NCI-H2107 (cell line): ENCODE measurements at regions not wholly inside any gene's neighbourhood (a gene's known extent, or its start where the extent isn't known, plus 50 kb on each side); places are given as distances from the start of the nearest gene placed in this dataset.
"Not testable (repeated sequence)": the region's sequence is repeated elsewhere in the genome, so short reads cannot be mapped to it uniquely, and the experiment has no call there.

Source experiments
- DNase-seq: peaks from one replicate; lab custom pipeline; 2025; lab: John Stamatoyannopoulos, UW

DNA sequence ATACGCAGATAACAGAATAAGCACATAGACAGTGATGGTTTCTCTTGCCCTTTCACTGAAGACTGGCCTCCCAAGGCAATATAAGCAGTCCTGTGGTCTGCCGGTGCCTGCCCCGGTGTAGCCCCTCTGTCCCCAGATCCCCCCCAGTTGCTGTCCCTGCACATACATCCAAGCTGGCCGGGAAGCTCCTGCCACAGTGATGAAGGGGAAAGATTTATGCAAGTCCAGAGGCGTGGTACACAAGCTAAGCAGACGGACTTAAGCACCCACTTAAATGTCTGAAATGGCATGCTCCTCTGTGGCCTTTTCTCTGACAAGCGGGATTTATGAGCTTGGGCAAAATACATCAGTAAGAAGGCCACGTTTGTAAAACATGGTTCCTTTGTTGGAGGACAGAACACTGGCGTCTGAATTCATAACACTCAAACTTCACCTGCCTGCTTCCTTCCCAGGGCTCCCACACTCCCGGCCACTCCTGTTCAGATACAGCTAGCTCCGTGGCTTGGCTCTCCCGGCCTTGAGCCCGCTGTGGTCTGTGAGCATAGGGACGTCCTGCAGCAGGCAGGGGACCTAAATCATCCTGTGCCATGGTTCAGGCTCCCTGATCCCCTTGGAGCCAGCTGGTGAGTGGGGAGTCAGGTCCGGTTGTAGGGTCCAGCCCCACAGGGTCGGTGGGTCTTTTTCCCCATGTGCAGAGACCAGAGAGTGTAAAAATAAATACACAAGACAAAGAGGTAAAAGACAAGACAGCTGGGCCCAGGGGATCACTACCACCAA is 61.7 kb upstream of the PPP2R2D start:
- no peak for DNase-seq

DNA sequence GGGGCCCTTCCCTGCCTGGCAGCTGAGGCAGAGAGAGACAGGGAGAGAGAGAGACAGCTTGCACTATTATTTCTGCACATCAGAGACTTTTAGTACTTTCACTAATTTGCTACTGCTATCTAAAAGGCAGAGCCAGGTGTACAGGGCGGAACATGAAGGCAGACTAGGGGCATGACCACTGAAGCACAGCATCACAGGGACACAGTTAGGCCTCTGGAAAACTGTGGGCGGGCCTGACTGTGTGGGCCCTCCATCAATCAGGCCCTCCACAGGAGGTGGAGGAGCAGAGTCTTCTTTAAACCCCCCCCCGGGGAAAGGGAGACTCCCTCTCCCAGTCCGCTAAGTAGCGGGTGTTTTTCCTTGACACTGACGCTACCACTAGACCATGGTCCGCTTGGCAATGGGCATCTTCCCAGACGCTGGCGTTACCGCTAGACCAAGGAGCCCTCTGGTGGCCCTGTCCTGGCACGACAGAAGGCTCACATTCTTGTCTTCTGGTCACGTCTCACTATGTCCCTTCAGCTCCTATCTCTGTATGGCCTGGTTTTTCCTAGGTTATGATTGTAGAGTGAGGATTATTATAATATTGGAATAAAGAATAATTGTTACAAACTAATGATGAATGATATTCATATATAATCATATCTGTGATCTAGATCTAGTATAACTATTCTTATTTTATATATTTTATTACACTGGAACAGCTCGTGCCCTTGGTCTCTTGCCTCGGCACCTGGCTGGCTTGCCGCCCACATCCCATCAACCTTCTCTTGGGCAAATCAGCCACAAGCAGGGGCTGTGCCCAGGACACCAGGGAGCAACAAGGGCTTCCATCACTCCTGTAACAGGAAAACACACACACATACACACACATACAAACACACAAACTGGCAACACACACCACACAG is 60.7 kb upstream of the PPP2R2D start:
- not testable (repeated sequence) for DNase-seq

- no peak for DNase-seq
These were observed 60.1 kb upstream of the PPP2R2D start for GRCh38 chr10:131840788-131841118.

GRCh38 chr10:131841131-131841660 is 59.6 kb upstream of the PPP2R2D start:
- no peak for DNase-seq

DNA sequence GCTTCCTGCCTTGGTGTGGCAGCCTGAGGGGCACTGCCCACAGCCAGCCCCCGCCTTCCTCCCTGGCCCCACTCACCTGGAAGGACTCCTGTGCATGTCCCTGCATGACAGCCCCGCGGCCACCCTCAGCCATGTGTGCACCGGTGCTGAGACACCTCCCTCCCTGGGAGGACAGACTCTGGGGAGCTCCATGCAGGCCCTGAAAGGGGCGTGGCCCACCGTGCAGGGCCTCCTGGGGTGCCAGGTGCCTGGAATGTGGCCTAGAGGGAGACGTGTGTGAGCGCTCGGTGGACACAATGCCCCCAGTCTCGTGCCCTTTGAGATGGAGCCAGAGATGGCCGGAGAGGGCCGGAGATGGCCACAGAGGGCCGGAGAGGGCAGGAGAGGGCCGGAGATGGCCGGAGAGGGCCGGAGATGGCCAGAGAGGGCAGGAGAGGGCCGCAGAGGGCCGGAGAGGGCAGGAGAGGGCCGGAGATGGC is 59.1 kb upstream of the PPP2R2D start:
- no peak for DNase-seq

DNA sequence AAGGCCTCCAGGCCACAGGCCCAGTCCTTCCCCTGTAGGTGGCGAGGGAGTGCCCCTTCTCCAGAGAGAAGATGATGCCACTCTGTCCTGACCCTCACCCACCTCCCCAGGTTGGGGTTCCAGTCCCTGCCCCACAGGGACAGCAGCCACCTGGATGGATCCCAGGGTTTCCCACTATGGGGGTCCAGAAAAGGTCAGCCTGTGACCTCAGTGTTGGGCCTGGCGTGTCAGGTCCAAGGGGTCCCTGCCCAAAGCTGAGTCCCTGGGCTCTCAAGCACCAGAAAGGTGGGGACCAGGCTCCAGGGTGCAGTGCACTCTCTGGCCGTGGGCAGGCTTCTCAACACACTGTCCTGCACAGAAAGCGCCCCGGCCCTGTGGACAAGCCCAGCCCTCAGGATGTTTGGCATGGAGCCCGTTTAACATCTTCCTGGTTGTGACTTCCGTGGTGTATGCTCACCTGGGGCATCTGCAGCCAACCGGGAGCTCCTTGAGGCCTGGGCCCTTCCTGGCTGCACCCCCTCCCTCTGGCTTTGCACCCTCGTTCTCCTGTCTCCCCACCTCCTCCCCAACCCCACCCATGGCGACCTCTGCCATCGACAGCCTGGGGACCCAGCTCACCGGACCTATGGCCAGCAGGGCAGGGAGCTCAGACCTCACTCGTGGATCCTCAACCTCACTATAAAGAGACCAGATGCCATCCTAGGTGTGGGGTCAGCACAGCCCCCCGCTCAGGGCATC is 58.3 kb upstream of the PPP2R2D start:
- no peak for DNase-seq

- no peak for DNase-seq
These were observed 57.7 kb upstream of the PPP2R2D start for GRCh38 chr10:131843089-131843595.

DNA sequence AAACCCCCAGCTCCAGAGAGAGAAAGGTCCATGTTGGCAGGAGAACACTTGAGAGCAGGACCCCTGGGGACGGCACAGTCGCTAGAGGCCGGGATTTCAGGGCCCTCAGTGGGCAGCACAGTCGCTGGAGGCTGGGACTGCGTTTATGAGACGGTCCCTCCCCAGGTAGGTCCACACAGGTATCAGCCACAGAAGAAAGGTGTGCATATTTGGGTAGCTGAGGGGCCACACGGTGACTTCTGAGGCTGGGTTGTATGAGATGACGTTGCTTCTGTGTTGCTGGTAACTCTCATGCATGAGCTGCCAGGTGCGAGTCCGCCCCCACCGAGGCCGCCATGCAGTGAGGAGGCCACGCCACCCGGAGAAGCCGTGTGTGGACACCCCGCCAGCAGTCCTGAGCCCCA is 56.9 kb upstream of the PPP2R2D start:
- DNase-seq: no peak

- no peak for DNase-seq
These were observed 56.2 kb upstream of the PPP2R2D start for GRCh38 chr10:131844529-131845084.

DNA sequence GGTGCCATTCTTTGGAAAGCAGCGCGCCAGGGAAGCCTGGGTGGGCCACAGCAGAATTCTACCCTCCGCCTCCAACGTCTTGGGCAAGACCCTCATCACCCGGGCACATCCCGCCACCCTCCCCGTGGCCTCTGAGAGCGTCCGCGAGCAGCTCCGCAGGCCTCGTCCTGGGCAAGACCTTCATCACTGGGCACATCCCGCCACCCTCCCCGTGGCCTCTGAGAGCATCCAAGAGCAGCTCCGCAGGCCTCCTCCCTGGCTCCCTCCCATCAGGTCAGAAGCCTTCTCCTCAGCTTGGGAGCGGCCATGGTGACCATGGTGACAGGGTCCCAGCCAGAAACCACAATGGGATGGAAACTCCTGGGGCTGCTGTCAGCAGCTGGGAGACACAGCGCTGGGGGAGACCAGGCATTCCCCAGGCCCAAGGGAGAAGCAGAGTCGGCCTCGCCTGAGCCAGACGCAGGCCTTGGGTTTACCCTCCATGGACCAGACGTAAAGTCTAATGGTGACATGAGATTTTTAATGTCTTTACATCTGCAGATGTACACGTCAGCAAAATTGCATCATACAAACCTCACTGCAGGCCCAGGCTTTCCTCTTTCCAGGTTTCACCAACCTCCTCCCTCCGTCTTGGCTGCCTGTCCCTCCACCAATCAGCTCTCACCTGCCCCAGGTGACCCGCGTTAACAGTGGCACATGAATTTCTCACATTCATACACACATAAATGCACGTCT is 55.1 kb upstream of the PPP2R2D start:
- DNase-seq: no peak

GRCh38 chr10:131846240-131847101 is 54.3 kb upstream of the PPP2R2D start:
- DNase-seq: peak; percentile 7

- DNase-seq: no peak
These were observed 53.5 kb upstream of the PPP2R2D start for GRCh38 chr10:131847241-131847783.

- no peak for DNase-seq
These were observed 52.5 kb upstream of the PPP2R2D start for GRCh38 chr10:131848296-131848695.

DNA sequence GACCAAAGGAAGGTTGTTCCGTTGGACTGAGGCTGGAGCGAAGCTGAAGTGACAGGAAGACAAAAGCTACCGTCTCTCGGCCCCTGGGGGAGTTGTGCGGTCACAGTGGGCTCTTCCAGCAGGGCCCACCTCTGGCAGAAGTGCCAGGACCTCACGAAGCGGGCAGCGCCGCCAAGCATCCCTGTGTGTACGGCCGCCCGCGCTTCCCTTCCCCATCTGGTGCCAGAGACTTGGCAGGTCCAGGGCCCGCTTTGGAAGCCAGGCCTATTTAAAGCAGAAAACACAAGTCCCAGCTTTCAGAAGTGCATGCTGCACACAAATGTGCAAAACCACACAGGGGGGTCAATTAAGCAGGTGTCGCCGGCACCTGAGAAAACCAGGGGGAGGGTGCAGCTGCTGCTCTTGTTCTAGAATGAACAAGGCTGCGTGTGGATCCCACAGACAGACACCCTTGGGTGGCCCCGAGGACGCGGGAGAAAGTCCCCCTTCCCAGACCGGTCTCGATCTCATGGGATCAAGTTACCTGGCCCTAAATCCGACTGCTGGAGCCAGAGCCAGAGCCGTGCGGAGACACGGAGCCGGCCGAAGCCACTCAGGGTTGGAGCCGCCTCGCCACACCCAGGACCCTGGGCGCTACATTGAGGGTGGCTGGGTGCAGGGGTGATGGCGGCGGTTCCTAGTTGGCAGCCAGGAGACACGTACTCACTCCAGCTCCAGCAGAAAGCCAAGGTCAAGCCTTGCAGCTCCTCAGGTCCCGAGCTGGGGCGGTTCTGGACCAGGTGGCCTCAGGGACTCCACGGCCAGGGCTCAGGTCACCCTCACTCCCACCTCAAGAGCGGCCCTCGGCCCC is 51.8 kb upstream of the PPP2R2D start:
- peak; percentile 13 for DNase-seq

GRCh38 chr10:131849591-131850382 is 51.0 kb upstream of the PPP2R2D start:
- no peak for DNase-seq

DNA sequence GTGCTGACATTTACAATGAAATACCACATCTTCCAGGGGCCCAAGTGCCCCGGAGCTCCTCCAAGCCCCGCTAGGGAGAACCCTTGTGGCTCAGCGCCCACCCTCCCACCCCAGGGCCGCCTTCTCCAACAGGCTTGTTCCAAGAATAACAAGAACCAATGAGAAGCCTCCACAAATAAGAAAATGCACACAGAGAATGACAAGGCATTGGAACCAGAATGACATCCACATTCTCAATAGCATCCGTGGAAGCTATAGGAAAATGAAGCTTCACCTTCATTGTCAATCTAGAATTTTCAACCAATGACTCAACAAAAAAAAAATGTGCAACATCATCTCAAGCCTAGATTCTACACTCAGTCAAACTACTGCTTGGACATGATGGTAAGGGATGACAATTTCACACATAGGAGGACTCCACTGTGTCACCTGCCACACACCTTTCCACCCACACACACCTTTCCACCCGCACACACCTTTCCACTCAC is 50.4 kb upstream of the PPP2R2D start:
- DNase-seq: no peak
